ENCODE measurements at regions not wholly inside any gene's neighbourhood (a gene's known extent, or its start where the extent isn't known, plus 50 kb on each side); places are given as distances from the start of the nearest gene placed in this dataset.

GRCh38 chr4:23973308-23973855, 83.5 kb upstream of the PPARGC1A start:
- ATAC-seq: no peak
- TF ChIP-seq ARNTL (CRISPR knock-in tag; IDR thresholded peaks at IDR 0.05; ENCODE audit: borderline replicate concordance, low read depth) (no peak), ESRRG (CRISPR knock-in tag; IDR thresholded peaks at IDR 0.05) (no peak), CSRNP3 (CRISPR knock-in tag; IDR thresholded peaks at IDR 0.05) (no peak), ZFP3 (CRISPR knock-in tag; IDR thresholded peaks at IDR 0.05) (no peak), GLIS3 (CRISPR knock-in tag; IDR thresholded peaks at IDR 0.05) (no peak), TCF4 (CRISPR knock-in tag; IDR thresholded peaks at IDR 0.05; ENCODE audit: borderline replicate concordance) (no peak), BACH2 (CRISPR knock-in tag; IDR thresholded peaks at IDR 0.05; ENCODE audit: borderline replicate concordance) (no peak), ZFP30 (CRISPR knock-in tag; IDR thresholded peaks at IDR 0.05) (no peak), OSR1 (CRISPR knock-in tag; IDR thresholded peaks at IDR 0.05) (no peak), CSDC2 (CRISPR knock-in tag; IDR thresholded peaks at IDR 0.05) (no peak), SNAI2 (CRISPR knock-in tag; IDR thresholded peaks at IDR 0.05) (no peak), RARB (CRISPR knock-in tag; IDR thresholded peaks at IDR 0.05) (no peak), ZNF8 (CRISPR knock-in tag; IDR thresholded peaks at IDR 0.05) (no peak), ZNF70 (CRISPR knock-in tag; IDR thresholded peaks at IDR 0.05) (no peak), TOX (CRISPR knock-in tag; IDR thresholded peaks at IDR 0.05; ENCODE audit: borderline replicate concordance) (no peak), ZC3H10 (CRISPR knock-in tag; IDR thresholded peaks at IDR 0.05) (no peak), TSHZ2 (CRISPR knock-in tag; IDR thresholded peaks at IDR 0.05) (no peak), PPARA (CRISPR knock-in tag; IDR thresholded peaks at IDR 0.05; ENCODE audit: borderline replicate concordance) (no peak), ISL1 (CRISPR knock-in tag; IDR thresholded peaks at IDR 0.05) (no peak)
- TF ChIP-seq, protein P1, sequence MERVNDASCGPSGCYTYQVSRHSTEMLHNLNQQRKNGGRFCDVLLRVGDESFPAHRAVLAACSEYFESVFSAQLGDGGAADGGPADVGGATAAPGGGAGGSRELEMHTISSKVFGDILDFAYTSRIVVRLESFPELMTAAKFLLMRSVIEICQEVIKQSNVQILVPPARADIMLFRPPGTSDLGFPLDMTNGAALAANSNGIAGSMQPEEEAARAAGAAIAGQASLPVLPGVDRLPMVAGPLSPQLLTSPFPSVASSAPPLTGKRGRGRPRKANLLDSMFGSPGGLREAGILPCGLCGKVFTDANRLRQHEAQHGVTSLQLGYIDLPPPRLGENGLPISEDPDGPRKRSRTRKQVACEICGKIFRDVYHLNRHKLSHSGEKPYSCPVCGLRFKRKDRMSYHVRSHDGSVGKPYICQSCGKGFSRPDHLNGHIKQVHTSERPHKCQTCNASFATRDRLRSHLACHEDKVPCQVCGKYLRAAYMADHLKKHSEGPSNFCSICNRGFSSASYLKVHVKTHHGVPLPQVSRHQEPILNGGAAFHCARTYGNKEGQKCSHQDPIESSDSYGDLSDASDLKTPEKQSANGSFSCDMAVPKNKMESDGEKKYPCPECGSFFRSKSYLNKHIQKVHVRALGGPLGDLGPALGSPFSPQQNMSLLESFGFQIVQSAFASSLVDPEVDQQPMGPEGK (CRISPR knock-in tag; IDR thresholded peaks at IDR 0.05; ENCODE audit: borderline replicate concordance): no peak

DNA sequence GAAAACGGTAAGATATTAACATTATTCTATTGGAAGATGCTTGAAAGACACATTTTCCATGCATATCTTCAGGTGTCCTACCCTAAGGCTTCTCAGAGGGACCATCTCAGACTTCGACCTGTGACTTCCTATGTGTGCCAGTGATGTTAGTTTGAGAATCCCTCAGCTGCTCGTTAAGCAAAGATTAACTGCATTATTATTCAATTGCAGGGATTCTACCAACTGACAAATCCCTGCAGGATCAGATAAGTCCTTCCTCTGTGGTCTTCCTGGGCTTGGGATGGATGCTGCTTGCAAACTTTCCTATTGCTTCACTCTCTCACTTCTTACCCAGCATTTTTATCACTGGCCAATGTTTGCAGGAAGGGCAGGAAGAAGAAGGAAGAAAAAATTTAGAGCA, 83.0 kb upstream of the PPARGC1A start:
- no peak for TF ChIP-seq ZNF70 (CRISPR knock-in tag; IDR thresholded peaks at IDR 0.05)
- TF ChIP-seq CREB5 (CRISPR knock-in tag; IDR thresholded peaks at IDR 0.05; ENCODE audit: low read depth): no peak
- TF ChIP-seq CSDC2 (CRISPR knock-in tag; IDR thresholded peaks at IDR 0.05): no peak
- ATAC-seq: no peak

DNA sequence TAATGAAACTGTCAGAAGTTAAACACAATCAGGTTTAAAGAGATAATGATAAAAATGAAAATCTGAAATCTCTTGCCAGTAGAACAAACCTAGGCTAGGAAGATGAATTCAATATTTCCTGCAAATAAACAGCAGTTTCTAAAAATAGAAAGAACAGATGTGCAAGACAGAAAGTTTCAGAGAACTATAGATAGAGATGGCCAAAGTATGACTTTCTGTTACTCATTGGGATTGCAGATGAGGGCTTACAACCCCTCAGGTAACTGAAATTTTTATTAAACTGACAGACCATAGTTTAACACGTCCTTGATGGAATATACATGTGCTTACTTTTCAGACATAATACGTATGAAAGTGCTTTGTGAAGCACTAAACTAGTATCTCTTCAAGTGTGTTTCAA, 82.3 kb upstream of the PPARGC1A start:
- ATAC-seq: no peak
- TF ChIP-seq SNAI2 (CRISPR knock-in tag; IDR thresholded peaks at IDR 0.05): no peak
- TF ChIP-seq ESRRG (CRISPR knock-in tag; IDR thresholded peaks at IDR 0.05): no peak
- TF ChIP-seq ISL1 (CRISPR knock-in tag; IDR thresholded peaks at IDR 0.05): no peak
- TF ChIP-seq TOX (CRISPR knock-in tag; IDR thresholded peaks at IDR 0.05; ENCODE audit: borderline replicate concordance): no peak
- no peak for TF ChIP-seq ZFP3 (CRISPR knock-in tag; IDR thresholded peaks at IDR 0.05)
- no peak for TF ChIP-seq ZC3H10 (CRISPR knock-in tag; IDR thresholded peaks at IDR 0.05)
- no peak for TF ChIP-seq PPARA (CRISPR knock-in tag; IDR thresholded peaks at IDR 0.05; ENCODE audit: borderline replicate concordance)
- TF ChIP-seq ZFP30 (CRISPR knock-in tag; IDR thresholded peaks at IDR 0.05): no peak
- no peak for TF ChIP-seq ZNF565 (CRISPR knock-in tag; conservative IDR thresholded peaks at IDR 0.05; ENCODE audit: low read depth)
- TF ChIP-seq CSRNP3 (CRISPR knock-in tag; IDR thresholded peaks at IDR 0.05): no peak
- no peak for TF ChIP-seq ZNF8 (CRISPR knock-in tag; IDR thresholded peaks at IDR 0.05)
- TF ChIP-seq GLIS3 (CRISPR knock-in tag; IDR thresholded peaks at IDR 0.05): no peak
- TF ChIP-seq CSDC2 (CRISPR knock-in tag; IDR thresholded peaks at IDR 0.05): no peak
- no peak for TF ChIP-seq CREB5 (CRISPR knock-in tag; IDR thresholded peaks at IDR 0.05; ENCODE audit: low read depth)
- TF ChIP-seq, protein P1 (CRISPR knock-in tag; IDR thresholded peaks at IDR 0.05; ENCODE audit: borderline replicate concordance): no peak
- TF ChIP-seq TCF4 (CRISPR knock-in tag; IDR thresholded peaks at IDR 0.05; ENCODE audit: borderline replicate concordance): no peak
- TF ChIP-seq POU6F1 (CRISPR knock-in tag; IDR thresholded peaks at IDR 0.05; ENCODE audit: borderline replicate concordance, low read depth): no peak
